Neural progenitor cell (in vitro differentiated cells): ENCODE measurements at regions not wholly inside any gene's neighbourhood (a gene's known extent, or its start where the extent isn't known, plus 50 kb on each side); places are given as distances from the start of the nearest gene placed in this dataset.
A peak's percentile ranks its signal among the peaks of the same experiment; 100 is the strongest.
"Not testable (repeated sequence)": the region's sequence is repeated elsewhere in the genome, so short reads cannot be mapped to it uniquely, and the experiment has no call there.

Source experiments
- DNase-seq: peaks from one replicate; pipeline ENCODE4 v3.0.0-alpha.2; 2016; ENCODE audit warnings: low spot score
- H2AFZ ChIP-seq: fragments of 200-600 bp; sonication (generic); replicated peaks from 2 replicates; pipeline ENCODE4 v1.6.1; 2016; ENCODE audit warnings: antibody characterized with exemption
- H3F3A ChIP-seq: fragments of 200-600 bp; sonication (generic); 2 replicates; pipeline ENCODE4 v1.6.1; 2016; ENCODE audit warnings: antibody characterized with exemption, low read depth
- H3K27ac ChIP-seq: fragments of 200-600 bp; sonication (generic); 2 replicates; pipeline ENCODE4 v1.5.1; 2016; ENCODE audit warnings: mild to moderate bottlenecking
- H3K27me3 ChIP-seq: fragments of 200-600 bp; sonication (generic); 2 replicates; pipeline ENCODE4 v1.6.1; 2016; ENCODE audit warnings: mild to moderate bottlenecking, moderate library complexity
- H3K36me3 ChIP-seq: fragments of 200-600 bp; sonication (generic); 2 replicates; pipeline ENCODE4 v1.5.1; 2016
- H3K4me1 ChIP-seq: fragments of 200-600 bp; sonication (generic); 2 replicates; pipeline ENCODE4 v1.6.1; 2016; ENCODE audit warnings: mixed run types
- H3K4me2 ChIP-seq: fragments of 200-600 bp; sonication (generic); 2 replicates; pipeline ENCODE4 v1.6.1; 2016
- H3K4me3 ChIP-seq: fragments of 200-600 bp; sonication (generic); 2 replicates; pipeline ENCODE4 v1.5.1; 2016
- H3K79me2 ChIP-seq: fragments of 200-600 bp; sonication (generic); 2 replicates; pipeline ENCODE4 v1.6.1; 2016; ENCODE audit warnings: low read depth
- H3K9ac ChIP-seq: fragments of 200-600 bp; sonication (generic); 2 replicates; pipeline ENCODE4 v1.6.1; 2016
- H3K9me3 ChIP-seq: fragments of 200-600 bp; sonication (generic); 2 replicates; pipeline ENCODE4 v1.5.1; 2016; ENCODE audit warnings: low read depth
- H4K20me1 ChIP-seq: fragments of 200-600 bp; sonication (generic); 2 replicates; pipeline ENCODE4 v1.6.1; 2016; ENCODE audit warnings: low read depth
- H3K27ac Mint-ChIP-seq: 3 replicates; pipeline ENCODE4 v1.8.0; 2021; ENCODE audit warnings: mixed read lengths
- H3K27me3 Mint-ChIP-seq: 2 replicates; pipeline ENCODE4 v1.8.0; 2022; ENCODE audit warnings: low read depth, mild to moderate bottlenecking, inconsistent platforms, moderate library complexity, mixed read lengths; ENCODE audit not compliant: insufficient read depth
- H3K36me3 Mint-ChIP-seq: 3 replicates; pipeline ENCODE4 v1.8.0; 2021; ENCODE audit warnings: mixed read lengths
- H3K4me1 Mint-ChIP-seq: 3 replicates; pipeline ENCODE4 v1.8.0; 2021; ENCODE audit warnings: mixed read lengths
- H3K4me3 Mint-ChIP-seq: 3 replicates; pipeline ENCODE4 v1.8.0; 2021; ENCODE audit warnings: mild to moderate bottlenecking, moderate library complexity, mixed read lengths
- H3K9me3 Mint-ChIP-seq: 3 replicates; pipeline ENCODE4 v1.8.0; 2020; ENCODE audit warnings: mixed read lengths

GRCh38 chr5:62233083-62234046, 72.6 kb upstream of the KIF2A start:
- H3K27me3 Mint-ChIP-seq, H3K9ac ChIP-seq, H3K79me2 ChIP-seq, H3K9me3 ChIP-seq, H2AFZ ChIP-seq, DNase-seq, H3K4me3 Mint-ChIP-seq, H3K9me3 Mint-ChIP-seq, H3K27me3 ChIP-seq, H3K36me3 Mint-ChIP-seq, H3K36me3 ChIP-seq, H3K27ac ChIP-seq, H3K4me2 ChIP-seq, H3K4me3 ChIP-seq, H3K4me1 ChIP-seq, H3K4me1 Mint-ChIP-seq, H3K27ac Mint-ChIP-seq, H3F3A ChIP-seq, H4K20me1 ChIP-seq: not testable (repeated sequence)

GRCh38 chr5:62236593-62236992, 69.4 kb upstream of the KIF2A start:
- H3K36me3 Mint-ChIP-seq, H3K79me2 ChIP-seq, H3K27me3 ChIP-seq, H4K20me1 ChIP-seq, H2AFZ ChIP-seq, H3K36me3 ChIP-seq, H3K4me1 Mint-ChIP-seq, H3K4me3 ChIP-seq, H3F3A ChIP-seq, H3K4me1 ChIP-seq, H3K9me3 Mint-ChIP-seq, H3K9ac ChIP-seq, H3K9me3 ChIP-seq, H3K27ac Mint-ChIP-seq, H3K27ac ChIP-seq, H3K27me3 Mint-ChIP-seq, H3K4me3 Mint-ChIP-seq: not testable (repeated sequence)
- DNase-seq = peak; percentile 29
- peak overlapping the region; percentile 18 for H3K4me2 ChIP-seq

GRCh38 chr5:62237944-62238343, 68.1 kb upstream of the KIF2A start:
- not testable (repeated sequence) for H3K27ac ChIP-seq, H3K36me3 ChIP-seq, H3K4me1 Mint-ChIP-seq, H3K9ac ChIP-seq, H3K4me3 Mint-ChIP-seq, H3K36me3 Mint-ChIP-seq, DNase-seq, H4K20me1 ChIP-seq, H2AFZ ChIP-seq, H3K4me1 ChIP-seq, H3F3A ChIP-seq, H3K4me3 ChIP-seq, H3K27me3 Mint-ChIP-seq, H3K79me2 ChIP-seq, H3K4me2 ChIP-seq, H3K9me3 Mint-ChIP-seq, H3K9me3 ChIP-seq, H3K27ac Mint-ChIP-seq, H3K27me3 ChIP-seq

- not testable (repeated sequence) for DNase-seq, H3K9me3 Mint-ChIP-seq, H3K36me3 Mint-ChIP-seq, H3F3A ChIP-seq, H3K4me1 Mint-ChIP-seq, H3K79me2 ChIP-seq, H3K9ac ChIP-seq, H3K27me3 ChIP-seq, H3K27ac Mint-ChIP-seq, H3K4me1 ChIP-seq, H3K4me3 Mint-ChIP-seq, H3K4me2 ChIP-seq, H3K36me3 ChIP-seq, H3K27ac ChIP-seq, H3K27me3 Mint-ChIP-seq, H3K4me3 ChIP-seq, H3K9me3 ChIP-seq, H4K20me1 ChIP-seq, H2AFZ ChIP-seq
Observed at GRCh38 chr5:62238584-62238983, 67.4 kb upstream of the KIF2A start.

GRCh38 chr5:62240494-62240893, 65.5 kb upstream of the KIF2A start:
- not testable (repeated sequence) for H3K4me3 ChIP-seq, H2AFZ ChIP-seq, H3K4me1 ChIP-seq, H3F3A ChIP-seq, H4K20me1 ChIP-seq, H3K27ac ChIP-seq, H3K27me3 ChIP-seq, H3K36me3 Mint-ChIP-seq, H3K9me3 Mint-ChIP-seq, H3K36me3 ChIP-seq, H3K9me3 ChIP-seq, H3K27me3 Mint-ChIP-seq, H3K4me2 ChIP-seq, H3K27ac Mint-ChIP-seq, H3K9ac ChIP-seq, H3K4me3 Mint-ChIP-seq, H3K4me1 Mint-ChIP-seq, DNase-seq, H3K79me2 ChIP-seq

- H3K9me3 Mint-ChIP-seq, H3K9me3 ChIP-seq, H2AFZ ChIP-seq, H4K20me1 ChIP-seq, H3K36me3 ChIP-seq, H3K79me2 ChIP-seq, H3F3A ChIP-seq, H3K9ac ChIP-seq, H3K4me3 ChIP-seq, H3K27ac ChIP-seq, H3K4me1 ChIP-seq, H3K27ac Mint-ChIP-seq, H3K4me2 ChIP-seq, DNase-seq, H3K4me1 Mint-ChIP-seq, H3K36me3 Mint-ChIP-seq, H3K27me3 Mint-ChIP-seq, H3K27me3 ChIP-seq, H3K4me3 Mint-ChIP-seq: not testable (repeated sequence)
Observed at GRCh38 chr5:62242000-62242399, 64.0 kb upstream of the KIF2A start.

GRCh38 chr5:62243046-62243445, 63.0 kb upstream of the KIF2A start:
- H3K27me3 Mint-ChIP-seq, H3K9me3 Mint-ChIP-seq, H3K4me2 ChIP-seq, H3K36me3 ChIP-seq, H3K4me1 ChIP-seq, H3K27ac Mint-ChIP-seq, H3K79me2 ChIP-seq, H3K4me1 Mint-ChIP-seq, H3F3A ChIP-seq, H3K27ac ChIP-seq, H3K4me3 ChIP-seq, H3K9me3 ChIP-seq, H3K4me3 Mint-ChIP-seq, H2AFZ ChIP-seq, DNase-seq, H4K20me1 ChIP-seq, H3K9ac ChIP-seq, H3K36me3 Mint-ChIP-seq, H3K27me3 ChIP-seq: not testable (repeated sequence)

- not testable (repeated sequence) for H3K4me2 ChIP-seq, H3K27ac Mint-ChIP-seq, H3K9me3 Mint-ChIP-seq, H3K79me2 ChIP-seq, H3K9ac ChIP-seq, H3F3A ChIP-seq, H4K20me1 ChIP-seq, H3K27me3 ChIP-seq, H2AFZ ChIP-seq, H3K36me3 Mint-ChIP-seq, H3K4me1 ChIP-seq, H3K4me3 Mint-ChIP-seq, H3K36me3 ChIP-seq, H3K27me3 Mint-ChIP-seq, DNase-seq, H3K27ac ChIP-seq, H3K4me1 Mint-ChIP-seq, H3K9me3 ChIP-seq, H3K4me3 ChIP-seq
Observed at GRCh38 chr5:62248192-62248591, 57.8 kb upstream of the KIF2A start.
